A549 (cell line): ENCODE measurements at regions not wholly inside any gene's neighbourhood (a gene's known extent, or its start where the extent isn't known, plus 50 kb on each side); places are given as distances from the start of the nearest gene placed in this dataset.

ENCODE experiments used
- HOXA7 ChIP-seq: fragments of 250-450 bp; sonication (Bioruptor Pico); IDR thresholded peaks from 2 replicates; pipeline ENCODE4 v1.5.0; 2020; ENCODE audit warnings: mild to moderate bottlenecking, moderate library complexity
- KDM5A ChIP-seq: fragments of 200-600 bp; sonication (generic); IDR thresholded peaks from 2 replicates; pipeline ENCODE4 v1.6.1; 2016; ENCODE audit warnings: antibody characterized with exemption, mild to moderate bottlenecking
- NPAS2 ChIP-seq: fragments of 250-450 bp; sonication (Bioruptor Pico); IDR thresholded peaks from 2 replicates; pipeline ENCODE4 v1.8.0; 2022; ENCODE audit warnings: mild to moderate bottlenecking, moderate library complexity, borderline replicate concordance
- NR3C1 ChIP-seq: fragments of >200 bp; sonication (Bioruptor Twin); formaldehyde crosslinking; IDR thresholded peaks from 3 replicates; pipeline ENCODE4 v1.6.1; 2017
- POLR2A ChIP-seq: IDR thresholded peaks from 2 replicates; pipeline ENCODE4 v1.6.1; 2012; ENCODE audit warnings: mild to moderate bottlenecking, low read length
- RAD21 ChIP-seq, 2 experiments: fragments of >200 bp in 1 of 2; sonication (Bioruptor Twin) in 1 of 2; formaldehyde crosslinking in 1 of 2; IDR thresholded peaks in 1 of 2; conservative IDR thresholded peaks in 1 of 2; 2 replicates in 1 of 2; 3 replicates in 1 of 2; pipeline ENCODE4 v1.6.1; 2012 to 2018; ENCODE audit warnings: inconsistent platforms in 1 of 2
- TF ChIP-seq, protein P1 (sequence below): fragments of >200 bp; sonication (Bioruptor Twin); formaldehyde crosslinking; IDR thresholded peaks from 3 replicates; pipeline ENCODE4 v1.5.1; 2016
- TF ChIP-seq, protein P2 (sequence below): fragments of 200-600 bp; sonication (generic); IDR thresholded peaks from 2 replicates; pipeline ENCODE4 v1.6.1; 2016; ENCODE audit warnings: antibody characterized with exemption, mild to moderate bottlenecking, moderate library complexity

DNA sequence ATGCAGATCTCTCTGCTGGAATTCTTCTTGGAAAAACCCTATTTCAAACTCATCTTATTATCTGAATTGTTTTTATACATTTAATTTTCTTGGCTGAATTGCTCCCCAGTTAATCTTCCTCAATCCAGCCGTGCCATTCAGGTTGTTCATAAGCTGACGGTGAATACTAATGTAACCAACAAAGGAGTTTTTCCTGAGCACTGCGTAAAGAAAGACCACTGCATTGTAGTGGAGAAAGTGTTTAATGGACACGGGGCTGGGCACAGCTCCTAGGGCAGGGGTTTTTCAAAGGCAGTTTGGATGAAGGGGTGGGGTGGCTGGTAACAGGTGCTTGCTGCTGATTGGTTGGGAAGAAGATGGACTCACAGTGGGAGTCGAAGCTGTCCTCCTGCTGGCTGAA lies 820.3 kb downstream of the ADGRL2 start:
- TF ChIP-seq HOXA7 (CRISPR knock-in tag): no peak
- TF ChIP-seq POLR2A: no peak
- TF ChIP-seq KDM5A: no peak
- TF ChIP-seq, protein P1, sequence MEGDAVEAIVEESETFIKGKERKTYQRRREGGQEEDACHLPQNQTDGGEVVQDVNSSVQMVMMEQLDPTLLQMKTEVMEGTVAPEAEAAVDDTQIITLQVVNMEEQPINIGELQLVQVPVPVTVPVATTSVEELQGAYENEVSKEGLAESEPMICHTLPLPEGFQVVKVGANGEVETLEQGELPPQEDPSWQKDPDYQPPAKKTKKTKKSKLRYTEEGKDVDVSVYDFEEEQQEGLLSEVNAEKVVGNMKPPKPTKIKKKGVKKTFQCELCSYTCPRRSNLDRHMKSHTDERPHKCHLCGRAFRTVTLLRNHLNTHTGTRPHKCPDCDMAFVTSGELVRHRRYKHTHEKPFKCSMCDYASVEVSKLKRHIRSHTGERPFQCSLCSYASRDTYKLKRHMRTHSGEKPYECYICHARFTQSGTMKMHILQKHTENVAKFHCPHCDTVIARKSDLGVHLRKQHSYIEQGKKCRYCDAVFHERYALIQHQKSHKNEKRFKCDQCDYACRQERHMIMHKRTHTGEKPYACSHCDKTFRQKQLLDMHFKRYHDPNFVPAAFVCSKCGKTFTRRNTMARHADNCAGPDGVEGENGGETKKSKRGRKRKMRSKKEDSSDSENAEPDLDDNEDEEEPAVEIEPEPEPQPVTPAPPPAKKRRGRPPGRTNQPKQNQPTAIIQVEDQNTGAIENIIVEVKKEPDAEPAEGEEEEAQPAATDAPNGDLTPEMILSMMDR: no peak
- TF ChIP-seq NR3C1: no peak
- no peak for TF ChIP-seq NPAS2 (CRISPR knock-in tag)
- TF ChIP-seq, protein P2, sequence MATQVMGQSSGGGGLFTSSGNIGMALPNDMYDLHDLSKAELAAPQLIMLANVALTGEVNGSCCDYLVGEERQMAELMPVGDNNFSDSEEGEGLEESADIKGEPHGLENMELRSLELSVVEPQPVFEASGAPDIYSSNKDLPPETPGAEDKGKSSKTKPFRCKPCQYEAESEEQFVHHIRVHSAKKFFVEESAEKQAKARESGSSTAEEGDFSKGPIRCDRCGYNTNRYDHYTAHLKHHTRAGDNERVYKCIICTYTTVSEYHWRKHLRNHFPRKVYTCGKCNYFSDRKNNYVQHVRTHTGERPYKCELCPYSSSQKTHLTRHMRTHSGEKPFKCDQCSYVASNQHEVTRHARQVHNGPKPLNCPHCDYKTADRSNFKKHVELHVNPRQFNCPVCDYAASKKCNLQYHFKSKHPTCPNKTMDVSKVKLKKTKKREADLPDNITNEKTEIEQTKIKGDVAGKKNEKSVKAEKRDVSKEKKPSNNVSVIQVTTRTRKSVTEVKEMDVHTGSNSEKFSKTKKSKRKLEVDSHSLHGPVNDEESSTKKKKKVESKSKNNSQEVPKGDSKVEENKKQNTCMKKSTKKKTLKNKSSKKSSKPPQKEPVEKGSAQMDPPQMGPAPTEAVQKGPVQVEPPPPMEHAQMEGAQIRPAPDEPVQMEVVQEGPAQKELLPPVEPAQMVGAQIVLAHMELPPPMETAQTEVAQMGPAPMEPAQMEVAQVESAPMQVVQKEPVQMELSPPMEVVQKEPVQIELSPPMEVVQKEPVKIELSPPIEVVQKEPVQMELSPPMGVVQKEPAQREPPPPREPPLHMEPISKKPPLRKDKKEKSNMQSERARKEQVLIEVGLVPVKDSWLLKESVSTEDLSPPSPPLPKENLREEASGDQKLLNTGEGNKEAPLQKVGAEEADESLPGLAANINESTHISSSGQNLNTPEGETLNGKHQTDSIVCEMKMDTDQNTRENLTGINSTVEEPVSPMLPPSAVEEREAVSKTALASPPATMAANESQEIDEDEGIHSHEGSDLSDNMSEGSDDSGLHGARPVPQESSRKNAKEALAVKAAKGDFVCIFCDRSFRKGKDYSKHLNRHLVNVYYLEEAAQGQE: no peak
- TF ChIP-seq RAD21 (conservative IDR thresholded peaks at IDR 0.05 in 1 of 2, IDR thresholded peaks at IDR 0.05 in 1 of 2): no peak
